ENCODE measurements at regions not wholly inside any gene's neighbourhood (a gene's known extent, or its start where the extent isn't known, plus 50 kb on each side); places are given as distances from the start of the nearest gene placed in this dataset.

- no peak overlapping the region for H3K4me3 ChIP-seq (ENCODE audit: low read length)
- no peak overlapping the region for H3K27ac ChIP-seq (ENCODE audit: low read length)
- ChIA-PET CTCF (no interaction called here), POLR2A (ENCODE audit: unreplicated experiment) (no interaction called here)
- H3K79me2 ChIP-seq (ENCODE audit: low read length), result no peaks in the 10 kb centered on the region
- H3F3A ChIP-seq (ENCODE audit: low read length, unreplicated experiment), result no peaks in the 10 kb centered on the region
- no peak for DNase-seq
- no peak overlapping the region for H2AFZ ChIP-seq (ENCODE audit: low read length)
- BruUV-seq (replicated peaks), result no TSS peak
- ATAC-seq, result no peak
- H3K27me3 ChIP-seq (ENCODE audit: low read length), result peaks cover 78% of the 10 kb centered on the region
- H3K9ac ChIP-seq (ENCODE audit: low read length), result no peak overlapping the region
- no peaks in the 10 kb centered on the region for H3K36me3 ChIP-seq (ENCODE audit: low read depth, low read length)
- no peaks in the 10 kb centered on the region for H3K4me1 ChIP-seq (ENCODE audit: insufficient read depth, low read length)
- no peak overlapping the region for H3K4me2 ChIP-seq (ENCODE audit: low read length)
- no peaks in the 10 kb centered on the region for H4K20me1 ChIP-seq (ENCODE audit: low read length)
- no peaks in the 10 kb centered on the region for H3K9me2 ChIP-seq (replicated peaks; ENCODE audit: low read length)
- H3K9me3 ChIP-seq (ENCODE audit: low read length), result no peaks in the 10 kb centered on the region
- intact Hi-C loops (cut with micrococcal nuclease), result no loop called here
- TF ChIP-seq, protein P1, sequence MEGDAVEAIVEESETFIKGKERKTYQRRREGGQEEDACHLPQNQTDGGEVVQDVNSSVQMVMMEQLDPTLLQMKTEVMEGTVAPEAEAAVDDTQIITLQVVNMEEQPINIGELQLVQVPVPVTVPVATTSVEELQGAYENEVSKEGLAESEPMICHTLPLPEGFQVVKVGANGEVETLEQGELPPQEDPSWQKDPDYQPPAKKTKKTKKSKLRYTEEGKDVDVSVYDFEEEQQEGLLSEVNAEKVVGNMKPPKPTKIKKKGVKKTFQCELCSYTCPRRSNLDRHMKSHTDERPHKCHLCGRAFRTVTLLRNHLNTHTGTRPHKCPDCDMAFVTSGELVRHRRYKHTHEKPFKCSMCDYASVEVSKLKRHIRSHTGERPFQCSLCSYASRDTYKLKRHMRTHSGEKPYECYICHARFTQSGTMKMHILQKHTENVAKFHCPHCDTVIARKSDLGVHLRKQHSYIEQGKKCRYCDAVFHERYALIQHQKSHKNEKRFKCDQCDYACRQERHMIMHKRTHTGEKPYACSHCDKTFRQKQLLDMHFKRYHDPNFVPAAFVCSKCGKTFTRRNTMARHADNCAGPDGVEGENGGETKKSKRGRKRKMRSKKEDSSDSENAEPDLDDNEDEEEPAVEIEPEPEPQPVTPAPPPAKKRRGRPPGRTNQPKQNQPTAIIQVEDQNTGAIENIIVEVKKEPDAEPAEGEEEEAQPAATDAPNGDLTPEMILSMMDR (conservative IDR thresholded peaks at IDR 0.05; ENCODE audit: low read depth, low read length), result no peak
- TF ChIP-seq EZH2 (IDR thresholded peaks at IDR 0.05; ENCODE audit: low read length, unreplicated experiment) (no peak), EZH2phosphoT487 (IDR thresholded peaks at IDR 0.05; ENCODE audit: borderline replicate concordance, low read length) (no peak)
Measured at GRCh38 chr18:25818505-25818904, 271.9 kb downstream of the SS18 start.

DNA sequence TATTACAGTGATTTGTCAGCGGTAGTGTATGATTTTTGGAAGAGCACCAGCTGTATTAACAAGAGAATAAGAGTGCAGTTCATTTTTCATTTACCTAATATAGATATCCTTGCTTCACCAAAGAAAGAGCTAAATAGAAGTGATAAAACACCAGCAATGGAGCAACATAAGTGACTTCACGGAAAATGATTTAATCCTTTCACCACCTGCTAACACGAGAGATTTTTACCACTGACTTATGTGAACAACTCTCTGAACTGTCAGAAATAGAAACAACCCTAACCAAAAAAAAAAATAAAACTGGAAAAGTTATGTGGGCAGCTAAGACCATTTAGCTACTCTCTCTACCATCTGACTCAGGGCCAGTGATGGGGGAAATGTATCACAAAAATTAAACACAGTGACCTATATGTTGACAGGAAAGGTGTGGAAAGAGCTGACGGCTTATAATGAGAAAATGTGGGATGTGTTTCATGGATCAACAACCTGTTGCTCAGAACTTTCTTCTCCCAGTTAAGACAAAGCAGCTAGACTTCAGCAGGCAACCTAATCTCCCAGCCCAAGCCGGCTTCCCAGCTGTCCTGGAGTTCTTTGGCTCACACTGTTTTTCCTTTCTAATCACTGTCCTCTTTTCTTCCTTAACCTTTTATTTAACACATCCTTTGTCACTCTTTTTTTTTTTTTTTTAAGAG lies 272.7 kb downstream of the SS18 start:
- POLR2A ChIA-PET (ENCODE audit: unreplicated experiment), result no interaction called here

DNA sequence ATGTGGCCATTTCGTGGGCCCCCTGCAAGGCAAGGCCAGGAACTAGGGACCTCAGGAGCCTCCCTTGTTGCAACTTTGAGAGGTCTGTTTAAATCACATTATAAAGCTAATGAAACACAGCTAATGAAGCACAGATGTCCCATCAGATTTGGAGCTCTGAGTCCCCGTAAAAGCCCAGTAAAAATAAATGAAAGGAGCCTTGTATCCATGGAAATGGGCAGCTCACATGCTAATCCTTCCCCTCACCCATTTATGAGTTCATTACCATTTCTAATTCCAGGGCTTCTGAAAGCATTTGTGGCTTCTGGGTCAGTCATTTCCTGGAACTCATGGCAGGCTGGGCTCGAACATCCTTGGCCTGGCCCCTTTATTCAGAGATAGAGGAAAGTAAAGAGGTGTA lies 274.8 kb downstream of the SS18 start:
- TF ChIP-seq, protein P1 (conservative IDR thresholded peaks at IDR 0.05; ENCODE audit: low read depth, low read length), result no peak
- TF ChIP-seq EZH2 (IDR thresholded peaks at IDR 0.05; ENCODE audit: low read length, unreplicated experiment) (no peak), EZH2phosphoT487 (IDR thresholded peaks at IDR 0.05; ENCODE audit: borderline replicate concordance, low read length) (no peak)
- H3K9me3 ChIP-seq (ENCODE audit: low read length), result no peaks in the 10 kb centered on the region
- CTCF ChIA-PET, result no interaction called here
- no TSS peak for BruUV-seq (replicated peaks)
- DNase-seq, result no peak
- H3K9ac ChIP-seq (ENCODE audit: low read length), result no peak overlapping the region
- H3K27me3 ChIP-seq (ENCODE audit: low read length), result peaks cover 84% of the 10 kb centered on the region
- POLR2A ChIA-PET (ENCODE audit: unreplicated experiment), result no interaction called here
- no peaks in the 10 kb centered on the region for H3K36me3 ChIP-seq (ENCODE audit: low read depth, low read length)
- no peaks in the 10 kb centered on the region for H4K20me1 ChIP-seq (ENCODE audit: low read length)
- H3F3A ChIP-seq (ENCODE audit: low read length, unreplicated experiment), result no peaks in the 10 kb centered on the region
- H3K27ac ChIP-seq (ENCODE audit: low read length), result no peak overlapping the region
- no peak overlapping the region for H2AFZ ChIP-seq (ENCODE audit: low read length)
- H3K4me3 ChIP-seq (ENCODE audit: low read length), result no peak overlapping the region
- no peak for ATAC-seq
- H3K4me1 ChIP-seq (ENCODE audit: insufficient read depth, low read length), result no peaks in the 10 kb centered on the region
- H3K9me2 ChIP-seq (replicated peaks; ENCODE audit: low read length), result no peaks in the 10 kb centered on the region
- H3K4me2 ChIP-seq (ENCODE audit: low read length), result no peak overlapping the region
- intact Hi-C loops (cut with micrococcal nuclease), result no loop called here
- H3K79me2 ChIP-seq (ENCODE audit: low read length), result no peaks in the 10 kb centered on the region

More for the DNA sequence above, 272.7 kb downstream of the SS18 start:
- H3F3A ChIP-seq (ENCODE audit: low read length, unreplicated experiment), result no peaks in the 10 kb centered on the region
- intact Hi-C loops (cut with micrococcal nuclease), result no loop called here
- H3K9ac ChIP-seq (ENCODE audit: low read length), result no peak overlapping the region
- no peaks in the 10 kb centered on the region for H3K36me3 ChIP-seq (ENCODE audit: low read depth, low read length)
- no peak overlapping the region for H2AFZ ChIP-seq (ENCODE audit: low read length)
- H3K4me3 ChIP-seq (ENCODE audit: low read length), result no peak overlapping the region
- H3K4me1 ChIP-seq (ENCODE audit: insufficient read depth, low read length), result no peaks in the 10 kb centered on the region
- H3K27ac ChIP-seq (ENCODE audit: low read length), result no peak overlapping the region
- no peaks in the 10 kb centered on the region for H3K9me2 ChIP-seq (replicated peaks; ENCODE audit: low read length)
- no peak for ATAC-seq
- H3K27me3 ChIP-seq (ENCODE audit: low read length), result peaks cover 84% of the 10 kb centered on the region
- no peaks in the 10 kb centered on the region for H4K20me1 ChIP-seq (ENCODE audit: low read length)
- H3K4me2 ChIP-seq (ENCODE audit: low read length), result no peak overlapping the region
- DNase-seq, result no peak
- TF ChIP-seq EZH2phosphoT487 (IDR thresholded peaks at IDR 0.05; ENCODE audit: borderline replicate concordance, low read length) (no peak), EZH2 (IDR thresholded peaks at IDR 0.05; ENCODE audit: low read length, unreplicated experiment) (no peak)
- TF ChIP-seq, protein P1 (conservative IDR thresholded peaks at IDR 0.05; ENCODE audit: low read depth, low read length), result no peak
- CTCF ChIA-PET, result no interaction called here
- no peaks in the 10 kb centered on the region for H3K9me3 ChIP-seq (ENCODE audit: low read length)
- no TSS peak for BruUV-seq (replicated peaks)
- H3K79me2 ChIP-seq (ENCODE audit: low read length), result no peaks in the 10 kb centered on the region
